GM19463 (cell line): ENCODE measurements at regions not wholly inside any gene's neighbourhood (a gene's known extent, or its start where the extent isn't known, plus 50 kb on each side); places are given as distances from the start of the nearest gene placed in this dataset.

Experiments
- ATAC-seq: cut with Tn5 transposase; IDR thresholded peaks from one replicate; pipeline ENCODE4 v1.9.1; 2021; ENCODE audit warnings: mild to moderate bottlenecking, moderate library complexity; ENCODE audit not compliant: unreplicated experiment

DNA sequence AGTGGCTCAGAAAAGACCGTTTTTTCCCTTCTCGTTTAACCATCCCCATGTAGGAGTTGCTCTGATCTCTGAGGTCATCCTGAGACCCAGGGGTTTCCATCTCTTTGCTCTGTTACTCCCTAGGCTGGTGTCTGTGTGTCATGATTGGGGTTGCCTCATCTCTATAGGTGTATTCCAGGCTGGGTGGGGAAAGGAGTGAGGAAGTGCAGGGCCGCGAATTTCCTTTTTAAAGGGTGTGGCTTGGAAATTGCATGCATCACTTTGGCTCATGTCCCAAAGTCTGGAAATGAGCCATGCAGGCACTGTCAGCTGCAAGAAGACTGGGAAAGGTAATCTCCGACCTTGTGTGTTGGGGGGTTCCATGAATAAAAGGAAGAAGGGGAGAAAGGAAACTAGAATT lies 201.9 kb downstream of the AACS start:
- no peak for ATAC-seq

DNA sequence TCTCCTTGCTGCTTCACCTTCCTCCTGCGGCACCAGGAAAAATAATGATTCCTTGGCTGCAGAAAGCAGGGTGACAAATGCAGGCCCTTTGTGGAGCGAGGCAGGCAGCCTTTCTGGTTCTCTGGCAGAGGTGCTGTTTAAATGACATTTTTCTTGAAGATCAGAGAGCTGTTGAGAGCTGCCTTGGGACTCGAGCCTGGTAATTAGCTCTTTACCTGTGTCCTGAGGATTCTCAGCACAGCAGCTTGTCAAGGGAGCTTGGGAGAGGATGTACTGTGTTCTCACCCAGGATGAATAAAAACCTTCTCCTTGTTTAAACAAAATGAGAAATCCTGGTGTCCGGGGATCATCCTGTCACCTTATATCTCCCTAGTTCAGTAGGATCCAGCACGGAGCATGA lies 204.0 kb downstream of the AACS start:
- ATAC-seq, result no peak

DNA sequence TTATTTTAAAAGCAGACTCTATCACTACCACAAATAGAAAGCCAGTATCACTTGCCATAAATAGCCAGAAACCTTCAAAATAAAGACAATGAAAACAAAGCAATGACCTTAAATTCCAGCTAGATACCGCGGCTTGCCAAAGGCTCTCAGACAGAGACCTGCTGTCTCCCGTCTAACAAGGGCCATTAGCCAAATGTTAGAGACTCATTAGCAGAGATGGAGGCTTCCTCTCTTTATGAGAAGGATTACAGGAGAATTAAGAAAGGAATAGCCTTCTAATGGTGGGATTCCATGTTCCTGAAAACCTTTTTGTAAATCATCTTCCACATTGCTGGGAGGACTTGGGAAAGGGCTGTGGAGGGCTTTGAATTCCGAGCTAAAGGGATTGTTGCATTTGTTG lies 206.7 kb downstream of the AACS start:
- no peak for ATAC-seq

DNA sequence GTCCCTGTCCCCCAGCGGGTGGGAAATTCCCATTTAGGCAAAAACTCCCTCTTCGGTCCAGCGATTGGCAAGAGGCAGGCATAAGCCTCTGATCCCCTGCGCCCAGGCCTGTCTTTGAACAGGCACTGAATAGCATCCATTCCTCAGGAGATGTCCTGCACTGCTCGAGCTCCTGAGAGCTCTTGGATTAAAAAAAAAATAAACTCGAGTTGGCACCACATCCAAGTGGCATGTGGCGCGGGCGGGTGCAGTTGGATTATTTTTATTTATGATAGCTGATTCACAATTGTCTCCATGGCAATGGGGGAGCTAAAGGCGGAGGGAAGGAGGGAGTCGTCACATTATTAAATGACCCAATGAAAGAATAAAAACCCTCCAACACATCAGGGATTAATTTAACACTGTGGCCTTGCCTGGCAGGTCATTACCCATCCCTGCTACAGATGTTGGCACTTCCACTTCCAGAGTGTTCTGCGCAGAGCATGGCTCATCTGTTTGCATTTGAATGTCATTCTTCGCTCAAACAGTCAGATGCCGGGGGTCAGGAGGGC lies 207.2 kb downstream of the AACS start:
- ATAC-seq, result no peak

DNA sequence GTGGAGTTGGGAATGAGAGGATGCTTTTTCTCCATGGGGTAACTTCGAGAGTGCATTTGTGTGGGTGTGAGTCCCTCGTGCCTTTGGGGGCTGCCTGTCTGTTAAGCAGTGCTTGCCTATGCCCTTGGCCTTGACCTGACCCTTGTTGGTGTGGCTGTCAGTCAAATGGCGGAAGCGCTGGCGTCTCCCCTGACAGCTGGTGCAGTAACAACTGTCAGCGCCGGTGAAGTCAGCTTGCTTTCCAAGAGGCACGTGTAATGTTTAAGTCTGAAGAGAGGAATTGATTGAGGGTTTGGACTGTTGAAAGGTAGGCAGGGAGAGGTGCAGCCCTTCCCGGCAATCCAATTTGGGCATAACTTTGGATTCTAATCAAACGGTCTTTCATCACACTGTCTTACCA lies 211.3 kb downstream of the AACS start:
- ATAC-seq, result no peak

DNA sequence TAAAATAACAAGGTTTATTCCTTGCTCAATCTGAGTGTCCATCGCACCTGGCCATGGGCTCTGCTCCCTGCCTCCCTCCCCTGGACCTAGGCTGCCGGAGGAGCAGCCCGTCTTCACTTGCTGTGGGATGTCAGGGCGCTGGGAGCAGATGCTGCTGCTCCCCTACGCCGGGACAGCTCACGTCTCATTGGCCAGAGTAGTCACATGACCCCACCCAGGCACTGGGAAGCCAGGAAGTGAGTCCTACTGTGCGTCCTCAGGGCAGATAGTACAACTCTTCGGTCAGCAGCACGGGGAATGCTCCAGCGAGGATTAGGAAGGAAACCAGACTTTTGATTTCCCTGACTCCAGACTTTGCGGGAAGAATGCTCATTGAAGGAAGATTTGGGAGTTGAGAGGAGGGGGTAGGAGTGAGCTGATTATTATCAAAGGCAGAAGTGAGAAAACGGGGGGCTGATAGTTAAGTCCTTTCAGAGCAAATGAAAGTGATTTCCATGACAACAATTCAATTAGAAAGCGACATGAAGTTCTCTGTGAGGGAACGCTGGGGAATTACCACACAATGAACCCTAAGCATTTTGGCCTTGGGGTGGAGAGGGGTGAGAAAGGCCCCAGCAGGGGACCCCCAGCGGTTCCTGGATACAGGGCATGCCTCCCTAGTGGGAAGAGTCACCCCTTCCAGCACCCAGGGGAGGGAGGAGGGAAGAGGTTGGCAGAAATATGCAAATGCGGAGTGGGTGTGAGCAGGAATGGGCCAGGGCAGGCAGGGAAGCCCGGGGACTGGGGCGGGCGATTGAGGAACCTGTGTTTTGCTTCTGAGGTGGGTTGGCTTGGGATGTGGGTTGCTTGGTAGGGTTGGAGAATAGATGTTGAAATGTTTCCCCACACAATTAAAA lies 215.5 kb downstream of the AACS start:
- ATAC-seq, result no peak

DNA sequence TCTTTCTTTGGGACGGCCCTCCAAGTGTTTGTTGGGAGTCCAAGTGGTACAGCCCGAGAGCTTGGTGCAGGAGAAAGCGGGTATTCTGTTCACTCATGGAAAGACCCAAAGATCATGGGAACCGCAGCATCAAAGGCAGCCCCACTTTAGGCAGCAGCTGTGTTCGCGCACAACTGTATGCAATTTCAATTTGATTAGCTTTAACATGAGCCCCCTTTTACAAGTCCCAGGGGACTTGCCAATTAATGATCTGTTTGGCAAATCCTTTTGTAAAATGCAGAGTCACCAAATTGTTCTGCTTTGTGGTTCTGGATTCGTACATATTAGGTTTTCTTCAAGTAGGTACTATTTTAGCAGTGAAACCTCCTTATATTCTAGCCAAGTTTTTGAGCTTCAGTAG lies 217.7 kb downstream of the AACS start:
- ATAC-seq, result no peak

DNA sequence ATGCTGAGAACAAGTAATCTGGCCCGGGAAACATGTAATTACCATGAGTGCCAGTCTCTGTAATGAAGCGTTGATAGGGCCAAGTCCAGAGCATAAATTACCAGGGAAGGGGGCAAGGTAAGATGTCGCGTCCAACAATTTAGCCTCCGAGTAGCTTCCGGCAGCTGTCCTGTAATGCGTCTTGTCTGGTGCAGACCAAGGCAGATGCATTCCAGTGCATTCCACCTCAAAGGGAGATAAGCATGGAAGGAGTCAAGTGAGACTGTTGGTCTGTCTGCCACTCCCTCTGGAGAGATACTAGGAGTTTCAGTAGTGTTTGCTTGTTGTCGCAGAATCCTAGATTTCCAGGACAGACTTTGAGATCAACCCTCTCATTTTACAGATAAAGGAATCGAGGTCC lies 218.3 kb downstream of the AACS start:
- no peak for ATAC-seq

DNA sequence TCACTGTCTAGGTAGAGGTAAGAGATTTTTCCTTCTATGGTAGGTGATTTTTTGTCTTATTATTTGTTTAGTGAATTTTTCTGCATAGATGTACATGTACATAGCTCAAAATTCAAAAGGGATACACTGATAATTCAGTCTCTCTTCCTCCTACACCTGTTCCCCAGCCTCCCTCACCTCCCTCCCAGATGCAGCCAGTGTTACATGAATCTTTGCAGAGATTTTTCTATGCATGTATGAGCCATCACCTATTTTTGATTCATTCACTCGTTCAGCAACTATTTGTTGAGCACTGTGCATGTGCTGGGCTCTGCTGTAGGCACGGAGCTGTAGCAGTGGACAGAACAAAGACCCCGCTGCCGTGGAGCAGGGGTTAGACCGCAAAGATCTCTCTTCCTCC lies 218.9 kb downstream of the AACS start:
- ATAC-seq, result no peak

DNA sequence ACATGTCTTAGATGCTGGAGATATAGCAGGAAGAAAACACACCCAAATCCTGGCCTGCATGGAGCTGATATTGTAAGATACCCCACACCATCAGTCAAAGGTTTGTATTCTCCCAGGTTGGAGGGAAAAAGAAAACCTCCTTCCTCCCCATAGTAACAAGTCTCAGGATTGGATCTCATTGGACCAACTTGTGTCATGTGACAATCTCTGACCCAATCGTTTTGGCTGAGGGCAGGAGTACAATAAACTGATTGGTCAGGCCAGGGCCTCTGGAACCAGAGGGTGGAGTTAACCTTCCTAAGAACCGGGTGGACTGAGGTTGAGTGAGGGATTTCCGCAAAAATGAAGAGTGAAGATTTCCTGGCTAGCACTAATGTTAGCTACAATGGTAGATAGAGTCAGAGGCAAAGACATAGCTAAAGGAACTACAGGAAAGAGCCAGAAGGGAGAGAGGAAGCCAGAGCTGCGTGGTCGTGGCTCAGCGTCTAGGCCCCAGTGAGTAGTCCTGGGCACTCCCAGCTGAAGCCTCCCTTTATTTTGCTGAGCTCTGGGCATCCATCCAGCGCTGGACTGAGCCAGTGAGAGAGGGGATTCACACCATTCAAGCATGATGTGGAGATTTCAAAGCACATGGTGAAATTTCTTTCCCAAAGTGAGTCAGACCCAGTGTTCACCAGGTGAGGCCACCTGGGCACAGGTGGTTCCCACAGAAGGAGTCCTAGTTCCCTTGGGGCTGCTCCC lies 219.9 kb downstream of the AACS start:
- ATAC-seq, result no peak

DNA sequence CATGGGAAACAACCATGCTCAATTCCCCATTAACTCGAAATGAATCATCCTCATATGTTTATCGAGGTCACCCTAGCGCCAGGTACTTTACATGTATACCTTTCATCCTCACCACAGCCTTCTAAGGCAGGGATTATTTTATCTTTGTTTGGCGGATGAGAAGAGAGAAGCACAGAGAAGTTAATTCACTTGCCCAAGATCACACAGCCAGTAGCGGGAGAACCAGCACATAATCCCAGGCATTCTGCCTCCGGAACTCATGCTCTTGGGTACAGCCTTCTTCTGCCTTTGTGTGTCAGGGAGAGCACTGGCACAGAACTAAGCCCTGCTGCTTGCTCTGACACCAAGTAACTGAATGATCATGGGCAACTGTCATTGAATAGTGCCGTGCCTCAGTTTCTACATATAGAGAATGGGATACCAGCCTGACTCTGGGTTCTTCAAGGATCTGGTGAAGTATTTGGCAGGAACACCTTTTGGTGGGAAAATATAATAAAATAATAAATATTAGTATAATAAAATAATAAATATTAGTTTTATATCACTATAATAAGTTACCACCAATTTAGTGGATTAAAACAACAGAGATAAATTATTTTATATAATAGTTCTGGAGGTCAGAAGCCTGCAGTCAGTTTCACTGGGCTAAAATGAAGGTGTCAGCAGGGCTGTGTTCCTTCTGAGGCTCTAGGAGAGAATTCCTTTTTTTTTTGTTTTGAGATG lies 220.9 kb downstream of the AACS start:
- ATAC-seq, result no peak

DNA sequence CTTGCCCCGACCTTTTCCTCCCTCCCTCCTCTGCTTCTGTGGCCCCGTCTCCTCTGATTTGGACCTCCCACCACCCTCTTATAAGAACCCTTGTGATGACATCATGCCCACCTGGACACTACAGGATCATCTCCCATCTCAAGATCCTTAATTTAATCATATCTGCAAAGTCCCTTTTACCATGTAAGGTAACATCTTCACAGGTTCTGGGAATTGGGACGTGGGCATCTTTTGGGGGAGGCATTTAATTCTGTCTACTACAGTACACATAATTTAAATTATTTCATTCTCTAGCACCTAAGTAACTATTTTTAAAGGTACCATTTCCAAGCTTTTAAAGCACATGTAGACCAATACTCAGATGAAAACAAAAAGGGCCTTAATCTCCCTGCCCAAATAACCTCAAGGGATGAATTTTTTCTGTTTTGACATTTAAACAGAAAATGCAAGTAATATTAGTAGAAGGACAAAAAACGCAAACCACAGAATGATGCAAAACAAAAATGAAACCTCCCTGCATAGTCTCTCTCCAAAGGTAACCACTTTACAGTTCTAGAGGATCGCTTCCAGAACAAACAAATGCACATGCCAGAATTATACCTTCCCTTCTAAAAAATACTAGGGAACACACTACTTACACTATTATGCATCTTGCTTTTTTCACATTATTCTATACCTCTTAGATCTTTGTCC lies 222.1 kb downstream of the AACS start:
- peak; percentile 67 for ATAC-seq

DNA sequence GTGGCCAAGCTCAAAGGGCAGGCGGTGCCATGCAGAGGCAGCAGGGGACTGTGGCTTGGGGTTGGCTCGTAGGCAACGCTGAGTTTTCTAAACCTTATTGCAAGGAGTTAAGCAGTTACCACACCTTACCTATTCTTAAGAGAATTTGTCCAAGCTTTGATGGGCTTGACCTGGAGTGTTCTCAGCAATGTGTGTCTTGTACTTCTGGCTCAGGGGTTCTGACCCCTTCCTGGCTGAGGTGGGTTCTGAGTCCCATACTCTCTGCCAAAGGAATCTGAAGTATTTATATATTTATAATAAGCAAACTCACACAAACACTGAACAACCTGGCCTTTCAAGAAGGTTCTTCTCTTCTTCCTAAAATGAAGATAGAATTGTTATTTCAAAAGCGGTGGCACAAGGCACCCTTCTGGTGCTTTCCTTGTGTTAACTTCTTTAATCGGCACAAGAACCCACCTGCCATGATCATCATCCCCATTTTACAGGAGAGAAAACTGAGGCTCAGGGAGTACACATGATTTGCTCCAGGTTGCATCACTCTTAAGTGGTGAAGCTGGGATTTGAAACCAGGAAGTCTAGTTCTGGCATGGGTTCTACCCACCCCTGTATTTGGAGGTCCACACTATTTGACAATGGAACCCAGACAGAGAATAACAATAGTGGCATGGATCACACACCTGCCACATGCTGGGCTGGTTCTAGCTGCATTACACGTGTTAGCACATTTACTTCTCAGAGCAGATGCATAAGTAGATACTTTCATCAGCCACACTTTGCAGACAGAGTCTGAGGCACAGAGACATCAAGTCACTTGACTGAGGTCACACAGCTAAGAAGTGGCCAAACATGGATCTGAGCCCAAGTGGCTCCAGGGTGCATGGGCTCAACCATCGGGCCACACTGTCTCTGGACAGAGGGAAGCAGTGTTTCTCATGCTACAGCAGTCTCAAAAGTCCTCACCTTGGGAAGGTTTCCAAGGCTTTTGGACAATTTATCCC lies 224.0 kb downstream of the AACS start:
- no peak for ATAC-seq

DNA sequence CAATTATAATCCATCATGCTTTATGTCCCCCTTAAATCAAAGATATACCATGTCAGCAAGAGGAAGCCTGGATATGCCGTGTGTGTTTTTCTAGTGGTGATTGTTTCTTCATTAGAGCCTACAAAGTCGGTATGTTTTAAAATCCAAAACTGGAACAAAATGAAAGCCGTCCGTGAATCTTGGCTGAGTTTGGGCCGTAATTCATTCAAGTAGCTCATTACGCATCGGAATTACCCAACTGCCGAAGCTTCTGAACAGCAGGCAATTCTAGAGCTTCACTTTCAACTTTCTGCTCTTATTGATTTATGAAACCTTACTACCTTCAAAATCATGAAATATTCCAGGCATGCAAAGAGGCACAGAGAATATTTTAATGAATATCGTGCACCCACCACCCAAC lies 224.7 kb downstream of the AACS start:
- ATAC-seq, result no peak

DNA sequence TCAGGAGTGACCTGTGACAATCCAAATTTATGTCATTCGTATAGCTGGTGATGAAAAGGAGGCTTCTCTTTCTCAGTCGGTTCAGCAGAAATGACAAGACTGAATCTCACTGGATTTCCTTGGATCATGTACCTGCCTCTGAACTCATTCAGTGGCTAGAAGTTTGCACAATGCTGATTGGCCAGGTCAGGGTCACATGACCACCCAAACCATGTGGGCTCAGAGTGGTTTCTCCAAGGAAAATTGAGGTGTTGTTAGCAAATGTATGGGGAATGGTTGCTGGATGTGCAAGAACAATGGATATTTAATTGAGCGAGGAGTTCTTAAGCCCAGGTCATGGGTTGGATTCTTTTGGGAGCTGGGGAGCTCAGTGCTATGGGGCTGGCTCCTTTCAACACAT lies 227.5 kb downstream of the AACS start:
- ATAC-seq, result no peak

DNA sequence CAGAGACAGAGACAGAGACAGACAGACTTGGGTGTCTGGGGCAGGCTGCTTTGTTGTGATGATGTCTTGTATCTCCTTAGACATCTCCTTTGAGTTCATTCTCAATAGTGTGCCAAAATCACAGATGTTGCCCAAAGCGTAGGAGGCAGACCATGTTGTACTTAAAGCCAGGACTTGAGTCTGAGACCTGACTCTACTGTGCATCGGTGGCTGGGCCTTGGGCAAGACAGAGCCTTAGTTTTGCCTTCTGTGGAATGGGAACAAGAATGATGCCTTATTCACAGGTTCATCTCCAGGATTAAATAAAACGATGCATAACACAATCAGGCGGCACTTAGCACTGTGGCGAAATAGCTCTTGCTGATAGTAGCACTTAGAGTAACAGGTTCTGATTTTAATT lies 230.3 kb downstream of the AACS start:
- no peak for ATAC-seq

DNA sequence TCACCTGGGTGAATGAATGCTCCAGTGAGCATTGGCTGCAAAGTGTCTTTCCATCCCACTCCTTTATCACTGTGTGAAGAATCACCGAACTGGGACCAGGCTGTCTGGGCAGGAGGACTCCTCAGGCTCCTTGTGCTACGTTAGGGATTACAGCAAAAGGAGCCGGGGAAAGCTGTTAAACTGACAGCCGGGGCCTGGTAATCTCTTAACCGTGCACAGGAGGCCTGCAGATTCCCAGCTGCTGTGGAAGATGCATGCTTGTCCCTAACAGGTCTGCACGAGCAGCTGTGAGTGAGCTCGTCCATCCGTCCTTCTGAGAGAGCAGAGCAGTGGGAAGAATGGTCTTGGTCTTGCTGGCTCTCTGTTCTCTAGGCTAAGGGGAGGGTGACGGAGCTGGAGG lies 231.5 kb downstream of the AACS start:
- no peak for ATAC-seq

DNA sequence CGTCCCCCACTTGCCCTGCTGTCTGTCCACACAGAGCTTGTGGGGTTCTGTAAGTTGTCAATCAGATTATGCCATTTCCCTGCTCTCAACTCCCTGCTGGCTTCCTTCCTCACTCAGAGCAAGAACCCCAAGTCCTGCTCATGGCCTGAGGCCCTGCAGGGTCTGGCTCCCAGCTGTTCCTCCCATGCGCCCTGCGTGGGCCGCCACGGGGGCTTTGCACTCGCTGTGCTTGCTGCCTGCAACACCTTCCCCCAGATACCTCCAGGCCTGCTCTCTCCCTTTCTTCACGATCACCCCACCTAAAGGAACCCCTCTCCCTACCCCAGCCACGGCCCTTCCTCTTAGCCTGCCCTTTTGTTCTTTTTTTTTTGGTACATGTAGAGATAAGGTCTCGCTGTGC lies 234.6 kb downstream of the AACS start:
- no peak for ATAC-seq

DNA sequence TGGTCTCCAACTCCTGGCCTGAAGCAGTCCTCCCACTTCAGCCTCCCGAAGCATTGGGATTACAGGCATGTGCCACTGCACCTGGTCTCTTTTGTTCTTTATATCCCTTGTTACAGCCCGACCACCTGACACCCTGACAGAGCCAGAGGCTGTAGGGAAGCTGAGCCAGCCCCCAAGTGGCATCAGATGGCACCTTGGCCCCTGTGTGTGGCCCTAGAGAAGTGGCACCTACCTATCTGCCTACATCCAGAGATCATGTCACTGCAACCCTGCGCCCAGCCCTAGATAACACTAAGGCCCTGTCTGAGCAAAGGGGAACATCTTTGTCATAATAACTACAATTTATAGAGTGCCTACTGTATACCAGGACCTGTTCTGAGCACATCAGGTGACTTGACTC lies 235.0 kb downstream of the AACS start:
- no peak for ATAC-seq

DNA sequence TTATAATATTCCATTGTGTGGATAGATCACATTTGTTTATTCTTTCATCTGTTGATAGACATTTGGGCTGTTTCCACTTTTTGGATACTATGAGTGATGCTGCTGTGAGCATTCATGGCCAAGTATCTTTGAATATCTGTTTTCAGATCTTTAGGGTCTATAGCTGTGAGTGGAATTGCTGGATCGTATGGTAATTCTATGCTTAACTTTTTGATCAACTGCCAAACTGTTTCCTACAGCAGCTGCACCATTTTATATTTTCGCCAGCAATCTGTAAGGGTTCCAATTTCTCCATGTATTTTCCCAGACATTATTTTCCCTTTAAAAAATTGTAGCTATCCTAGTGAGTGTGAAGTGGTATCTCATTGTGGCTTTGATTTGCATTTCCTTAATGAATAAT lies 238.1 kb downstream of the AACS start:
- ATAC-seq, result no peak
